CD4-positive, alpha-beta T cell treated with Interleukin-15 for 1 hour (primary cell): ENCODE measurements at regions not wholly inside any gene's neighbourhood (a gene's known extent, or its start where the extent isn't known, plus 50 kb on each side); places are given as distances from the start of the nearest gene placed in this dataset.
"Not testable (repeated sequence)": the region's sequence is repeated elsewhere in the genome, so short reads cannot be mapped to it uniquely, and the experiment has no call there.

ENCODE experiments used
- DNase-seq: peaks from one replicate; pipeline ENCODE4 v3.0.0-alpha.2; 2020

- no peak for DNase-seq
Measured at GRCh38 chr3:140752499-140752898, 74.6 kb downstream of the TRIM42 start.

- no peak for DNase-seq
Measured at GRCh38 chr3:140753865-140754754, 76.2 kb downstream of the TRIM42 start.

GRCh38 chr3:140754936-140755335 lies 77.1 kb downstream of the TRIM42 start:
- DNase-seq: no peak

- DNase-seq: no peak
Measured at GRCh38 chr3:140756240-140757016, 78.6 kb downstream of the TRIM42 start.

GRCh38 chr3:140758791-140759444 lies 81.1 kb downstream of the TRIM42 start:
- no peak for DNase-seq

GRCh38 chr3:140760324-140761075 lies 82.6 kb downstream of the TRIM42 start:
- DNase-seq: no peak

- no peak for DNase-seq
Measured at GRCh38 chr3:140761076-140761639, 83.3 kb downstream of the TRIM42 start.

- no peak for DNase-seq
Measured at GRCh38 chr3:140762746-140763145, 84.9 kb downstream of the TRIM42 start.

GRCh38 chr3:140763532-140763931 lies 85.7 kb downstream of the TRIM42 start:
- no peak for DNase-seq

- no peak for DNase-seq
Measured at GRCh38 chr3:140765246-140765645, 87.4 kb downstream of the TRIM42 start.

GRCh38 chr3:140766465-140766864 lies 88.6 kb downstream of the TRIM42 start:
- no peak for DNase-seq

- no peak for DNase-seq
Measured at GRCh38 chr3:140767566-140767965, 89.7 kb downstream of the TRIM42 start.

GRCh38 chr3:140768941-140769340 lies 91.1 kb downstream of the TRIM42 start:
- no peak for DNase-seq

GRCh38 chr3:140769951-140770350 lies 92.1 kb downstream of the TRIM42 start:
- DNase-seq: no peak

GRCh38 chr3:140770977-140771667 lies 93.3 kb downstream of the TRIM42 start:
- no peak for DNase-seq

GRCh38 chr3:140777631-140778233 lies 99.9 kb downstream of the TRIM42 start:
- no peak for DNase-seq

- DNase-seq: no peak
Measured at GRCh38 chr3:140791368-140791767, 113.5 kb downstream of the TRIM42 start.

- DNase-seq: no peak
Measured at GRCh38 chr3:140794507-140794906, 116.6 kb downstream of the TRIM42 start.

- not testable (repeated sequence) for DNase-seq
Measured at GRCh38 chr3:140802898-140803297, 125.0 kb downstream of the TRIM42 start.

GRCh38 chr3:140809316-140809715 lies 131.5 kb downstream of the TRIM42 start:
- no peak for DNase-seq
